ENCODE measurements at regions not wholly inside any gene's neighbourhood (a gene's known extent, or its start where the extent isn't known, plus 50 kb on each side); places are given as distances from the start of the nearest gene placed in this dataset.

GRCh38 chr1:11377001-11377583, 101.9 kb upstream of the DISP3 start:
- no peaks in the 10 kb centered on the region for H3K36me3 Mint-ChIP-seq (ENCODE audit: low read depth)

GRCh38 chr1:11377954-11378353, 101.0 kb upstream of the DISP3 start:
- H3K27ac Mint-ChIP-seq (ENCODE audit: unreplicated experiment), result no peak overlapping the region
- peaks cover 27% of the 10 kb centered on the region for H3K27me3 Mint-ChIP-seq (ENCODE audit: low read depth)
- DNase-seq (ENCODE audit: low spot score), result no peak
- peaks cover 3% of the 10 kb centered on the region for H3K9me3 Mint-ChIP-seq (ENCODE audit: low read depth)
- no peaks in the 10 kb centered on the region for H3K4me1 Mint-ChIP-seq (ENCODE audit: low read depth)
- no peak overlapping the region for H3K4me3 Mint-ChIP-seq (ENCODE audit: unreplicated experiment)
- no peaks in the 10 kb centered on the region for H3K36me3 Mint-ChIP-seq (ENCODE audit: low read depth)
- TF ChIP-seq, protein P1, sequence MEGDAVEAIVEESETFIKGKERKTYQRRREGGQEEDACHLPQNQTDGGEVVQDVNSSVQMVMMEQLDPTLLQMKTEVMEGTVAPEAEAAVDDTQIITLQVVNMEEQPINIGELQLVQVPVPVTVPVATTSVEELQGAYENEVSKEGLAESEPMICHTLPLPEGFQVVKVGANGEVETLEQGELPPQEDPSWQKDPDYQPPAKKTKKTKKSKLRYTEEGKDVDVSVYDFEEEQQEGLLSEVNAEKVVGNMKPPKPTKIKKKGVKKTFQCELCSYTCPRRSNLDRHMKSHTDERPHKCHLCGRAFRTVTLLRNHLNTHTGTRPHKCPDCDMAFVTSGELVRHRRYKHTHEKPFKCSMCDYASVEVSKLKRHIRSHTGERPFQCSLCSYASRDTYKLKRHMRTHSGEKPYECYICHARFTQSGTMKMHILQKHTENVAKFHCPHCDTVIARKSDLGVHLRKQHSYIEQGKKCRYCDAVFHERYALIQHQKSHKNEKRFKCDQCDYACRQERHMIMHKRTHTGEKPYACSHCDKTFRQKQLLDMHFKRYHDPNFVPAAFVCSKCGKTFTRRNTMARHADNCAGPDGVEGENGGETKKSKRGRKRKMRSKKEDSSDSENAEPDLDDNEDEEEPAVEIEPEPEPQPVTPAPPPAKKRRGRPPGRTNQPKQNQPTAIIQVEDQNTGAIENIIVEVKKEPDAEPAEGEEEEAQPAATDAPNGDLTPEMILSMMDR (IDR thresholded peaks at IDR 0.05), result no peak

More at GRCh38 chr1:11377001-11377583, 101.9 kb upstream of the DISP3 start:
- Mint-ChIP-seq H3K27me3 (ENCODE audit: low read depth) (peaks cover 28% of the 10 kb centered on the region), H3K4me3 (ENCODE audit: unreplicated experiment) (no peak overlapping the region), H3K4me1 (ENCODE audit: low read depth) (no peaks in the 10 kb centered on the region), H3K9me3 (ENCODE audit: low read depth) (peaks cover 3% of the 10 kb centered on the region), H3K27ac (ENCODE audit: unreplicated experiment) (no peak overlapping the region)
- no peak for DNase-seq (ENCODE audit: low spot score)
- TF ChIP-seq, protein P1 (IDR thresholded peaks at IDR 0.05), result no peak

- Mint-ChIP-seq H3K27ac (ENCODE audit: unreplicated experiment) (no peak overlapping the region), H3K4me1 (ENCODE audit: low read depth) (no peaks in the 10 kb centered on the region), H3K36me3 (ENCODE audit: low read depth) (no peaks in the 10 kb centered on the region), H3K4me3 (ENCODE audit: unreplicated experiment) (no peak overlapping the region), H3K27me3 (ENCODE audit: low read depth) (peaks cover 31% of the 10 kb centered on the region), H3K9me3 (ENCODE audit: low read depth) (peaks cover 3% of the 10 kb centered on the region)
- no peak for DNase-seq (ENCODE audit: low spot score)
- TF ChIP-seq, protein P1 (IDR thresholded peaks at IDR 0.05), result no peak
These were observed 99.1 kb upstream of the DISP3 start for GRCh38 chr1:11379851-11380250.

DNA sequence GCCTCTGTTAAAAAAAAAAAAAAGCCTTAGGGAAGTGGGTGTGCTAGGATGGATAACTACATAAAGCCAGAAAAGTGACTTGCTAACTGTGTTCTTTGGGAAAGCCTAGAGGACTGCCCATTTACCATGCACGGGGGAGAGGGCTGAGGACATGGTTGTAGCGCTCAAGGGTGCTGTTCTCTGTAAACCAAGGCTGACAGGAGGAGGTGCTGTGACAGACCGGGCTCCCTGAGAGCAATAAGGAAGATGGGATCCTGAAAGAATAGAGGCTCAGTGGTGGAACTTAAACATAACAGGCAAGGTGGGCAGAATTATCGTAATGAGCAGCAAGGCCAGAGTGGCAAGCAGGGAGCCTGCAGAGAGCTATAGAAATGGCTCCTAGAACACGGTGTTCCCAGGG, 98.5 kb upstream of the DISP3 start:
- no peak overlapping the region for H3K4me3 Mint-ChIP-seq (ENCODE audit: unreplicated experiment)
- H3K36me3 Mint-ChIP-seq (ENCODE audit: low read depth), result no peaks in the 10 kb centered on the region
- H3K27me3 Mint-ChIP-seq (ENCODE audit: low read depth), result peaks cover 32% of the 10 kb centered on the region
- H3K9me3 Mint-ChIP-seq (ENCODE audit: low read depth), result peaks cover 3% of the 10 kb centered on the region
- H3K4me1 Mint-ChIP-seq (ENCODE audit: low read depth), result no peaks in the 10 kb centered on the region
- H3K27ac Mint-ChIP-seq (ENCODE audit: unreplicated experiment), result no peak overlapping the region
- TF ChIP-seq, protein P1 (IDR thresholded peaks at IDR 0.05), result no peak
- no peak for DNase-seq (ENCODE audit: low spot score)

- Mint-ChIP-seq H3K4me1 (ENCODE audit: low read depth) (no peaks in the 10 kb centered on the region), H3K9me3 (ENCODE audit: low read depth) (peaks cover 3% of the 10 kb centered on the region), H3K36me3 (ENCODE audit: low read depth) (no peaks in the 10 kb centered on the region), H3K27me3 (ENCODE audit: low read depth) (peaks cover 39% of the 10 kb centered on the region), H3K27ac (ENCODE audit: unreplicated experiment) (no peak overlapping the region), H3K4me3 (ENCODE audit: unreplicated experiment) (no peak overlapping the region)
- DNase-seq (ENCODE audit: low spot score), result no peak
- TF ChIP-seq, protein P1 (IDR thresholded peaks at IDR 0.05), result no peak
These were observed 95.3 kb upstream of the DISP3 start for GRCh38 chr1:11383553-11384169.

Data from chondrocyte (in vitro differentiated cells).